Nephron progenitor cell (in vitro differentiated cells): ENCODE measurements at regions not wholly inside any gene's neighbourhood (a gene's known extent, or its start where the extent isn't known, plus 50 kb on each side); places are given as distances from the start of the nearest gene placed in this dataset.

ENCODE experiments used
- DNase-seq: peaks from one replicate; pipeline ENCODE4 v3.0.0; 2021
- H3K27ac Mint-ChIP-seq: 2 replicates; pipeline ENCODE4 v1.8.0; 2021; ENCODE audit warnings: mild to moderate bottlenecking, moderate library complexity, mixed read lengths
- H3K27me3 Mint-ChIP-seq: 2 replicates; pipeline ENCODE4 v1.8.0; 2021; ENCODE audit warnings: mild to moderate bottlenecking, low read depth, mixed read lengths; ENCODE audit not compliant: poor library complexity
- H3K36me3 Mint-ChIP-seq: 2 replicates; pipeline ENCODE4 v1.8.0; 2021; ENCODE audit warnings: low read depth, mixed read lengths
- H3K4me1 Mint-ChIP-seq: 2 replicates; pipeline ENCODE4 v1.8.0; 2021; ENCODE audit warnings: mixed read lengths
- H3K4me3 Mint-ChIP-seq: 2 replicates; pipeline ENCODE4 v1.8.0; 2021; ENCODE audit warnings: mild to moderate bottlenecking, moderate library complexity, mixed read lengths
- H3K9me3 Mint-ChIP-seq: 2 replicates; pipeline ENCODE4 v1.8.0; 2021; ENCODE audit warnings: mild to moderate bottlenecking, moderate library complexity, mixed read lengths
- CTCF ChIP-seq: fragments of 200-600 bp; sonication (generic); IDR thresholded peaks from 2 replicates; pipeline ENCODE4 v1.5.0; 2021; ENCODE audit warnings: antibody characterized with exemption

GRCh38 chr6:82720992-82721391, 344.6 kb downstream of the UBE3D start:
- no peak for DNase-seq
- Mint-ChIP-seq H3K4me3 (no peak overlapping the region), H3K27me3 (peaks cover 4% of the 10 kb centered on the region), H3K36me3 (no peaks in the 10 kb centered on the region), H3K4me1 (no peaks in the 10 kb centered on the region), H3K9me3 (peaks cover 30% of the 10 kb centered on the region), H3K27ac (no peak overlapping the region)
- no peak for TF ChIP-seq CTCF

GRCh38 chr6:82735790-82736189, 329.9 kb downstream of the UBE3D start:
- Mint-ChIP-seq H3K27me3 (peaks cover 5% of the 10 kb centered on the region), H3K27ac (peak overlapping the region; percentile 36), H3K4me3 (no peak overlapping the region), H3K36me3 (no peaks in the 10 kb centered on the region), H3K9me3 (no peaks in the 10 kb centered on the region), H3K4me1 (peaks cover 37% of the 10 kb centered on the region)
- TF ChIP-seq CTCF: no peak
- no peak for DNase-seq

GRCh38 chr6:82737965-82738364, 327.7 kb downstream of the UBE3D start:
- Mint-ChIP-seq H3K4me3 (no peak overlapping the region), H3K4me1 (peaks cover 49% of the 10 kb centered on the region), H3K9me3 (no peaks in the 10 kb centered on the region), H3K27me3 (peaks cover 5% of the 10 kb centered on the region), H3K36me3 (no peaks in the 10 kb centered on the region), H3K27ac (peak overlapping the region; percentile 46)
- no peak for TF ChIP-seq CTCF
- DNase-seq: no peak

GRCh38 chr6:82738773-82739172, 326.9 kb downstream of the UBE3D start:
- no peak for DNase-seq
- TF ChIP-seq CTCF: no peak
- peaks cover 49% of the 10 kb centered on the region for H3K4me1 Mint-ChIP-seq
- H3K27ac Mint-ChIP-seq: no peak overlapping the region
- H3K4me3 Mint-ChIP-seq: no peak overlapping the region
- peaks cover 5% of the 10 kb centered on the region for H3K27me3 Mint-ChIP-seq
- H3K9me3 Mint-ChIP-seq: no peaks in the 10 kb centered on the region
- H3K36me3 Mint-ChIP-seq: no peaks in the 10 kb centered on the region

GRCh38 chr6:82739303-82739702, 326.3 kb downstream of the UBE3D start:
- Mint-ChIP-seq H3K36me3 (no peaks in the 10 kb centered on the region), H3K27me3 (peaks cover 5% of the 10 kb centered on the region), H3K27ac (peak overlapping the region; percentile 39), H3K4me1 (peaks cover 49% of the 10 kb centered on the region), H3K9me3 (no peaks in the 10 kb centered on the region), H3K4me3 (no peak overlapping the region)
- no peak for TF ChIP-seq CTCF
- no peak for DNase-seq

GRCh38 chr6:82740072-82740471, 325.6 kb downstream of the UBE3D start:
- H3K27me3 Mint-ChIP-seq: peaks cover 5% of the 10 kb centered on the region
- no peak overlapping the region for H3K27ac Mint-ChIP-seq
- H3K4me1 Mint-ChIP-seq: peaks cover 49% of the 10 kb centered on the region

More at GRCh38 chr6:82740072-82740471, 325.6 kb downstream of the UBE3D start:
- no peak for TF ChIP-seq CTCF
- Mint-ChIP-seq H3K9me3 (no peaks in the 10 kb centered on the region), H3K36me3 (no peaks in the 10 kb centered on the region), H3K4me3 (no peak overlapping the region)
- no peak for DNase-seq
